Kidney (tissue), 13 donors: ENCODE measurements at regions not wholly inside any gene's neighbourhood (a gene's known extent, or its start where the extent isn't known, plus 50 kb on each side); places are given as distances from the start of the nearest gene placed in this dataset.
"Not testable (repeated sequence)": the region's sequence is repeated elsewhere in the genome, so short reads cannot be mapped to it uniquely, and the experiment has no call there.

Experiments used
- DNase-seq, 5 donors: peaks; one replicate each; pipeline ENCODE4 v3.0.0-alpha.2; 2013 to 2020
- FAIRE-seq: peaks from 2 replicates; lab custom pipeline; 2012; peaks lifted over from hg19 to GRCh38; lab: Jason Lieb, UNC
- H3K27ac ChIP-seq, 2 donors: one replicate each; pipeline ENCODE4 v1.7.0; 2013; ENCODE audit warnings: low read depth in 2 of 2, low read length in 2 of 2, inconsistent platforms in 1 of 2
- H3K27me3 ChIP-seq: one replicate; pipeline ENCODE4 v1.7.1; 2013; ENCODE audit warnings: low read length, inconsistent platforms; ENCODE audit not compliant: control insufficient read depth, insufficient read depth
- H3K36me3 ChIP-seq, 3 donors: one replicate each; pipeline versions ENCODE4 v1.7.0 to v1.7.1; 2013; ENCODE audit warnings: low read length in 3 of 3, control low read depth in 1 of 3, inconsistent platforms in 1 of 3; ENCODE audit not compliant: insufficient read depth in 3 of 3, control insufficient read depth in 2 of 3
- H3K4me1 ChIP-seq, 3 donors: one replicate each; pipeline versions ENCODE4 v1.7.0 to v1.7.1; 2013; ENCODE audit warnings: low read length in 3 of 3, inconsistent platforms in 1 of 3, low read depth in 1 of 3; ENCODE audit not compliant: control insufficient read depth in 2 of 3, insufficient read depth in 2 of 3
- H3K4me3 ChIP-seq, 3 donors: one replicate each; pipeline versions ENCODE4 v1.7.0 to v1.8.1; 2013; ENCODE audit warnings: low read length in 3 of 3, control low read depth in 1 of 3, inconsistent platforms in 1 of 3
- H3K9ac ChIP-seq, 3 donors: one replicate each; pipeline versions ENCODE4 v1.7.0 to v1.7.1; 2013; ENCODE audit warnings: low read length in 3 of 3, control low read depth in 1 of 3, inconsistent platforms in 1 of 3
- H3K9me3 ChIP-seq, 3 donors: one replicate each; pipeline versions ENCODE4 v1.7.0 to v1.7.1; 2013; ENCODE audit warnings: low read length in 3 of 3, control low read depth in 1 of 3, inconsistent platforms in 1 of 3; ENCODE audit not compliant: control insufficient read depth in 2 of 3, insufficient read depth in 1 of 3
- intact Hi-C: fragments of 100-400 bp; cut with DNase I; formaldehyde crosslinking; loops from one replicate; pipeline ENCODE4 v1.11.1; 2022
- TF ChIP-seq, protein P1 (sequence below): IDR thresholded peaks from 3 replicates; pipeline ENCODE4 v1.5.1; 2012; ENCODE audit warnings: mild to moderate bottlenecking, moderate library complexity, borderline replicate concordance; ENCODE audit not compliant: insufficient read depth; ENCODE audit errors: extremely low read depth
- donor health status: control.
- donor health status: control.
- donor health status: control.
- donor health status: control.
- donor health status: control.
- donor health status: DM: yes; HTN: yes; CAD: no.
- donor health status: Normal renal cell carcinoma (clear cell type).

DNA sequence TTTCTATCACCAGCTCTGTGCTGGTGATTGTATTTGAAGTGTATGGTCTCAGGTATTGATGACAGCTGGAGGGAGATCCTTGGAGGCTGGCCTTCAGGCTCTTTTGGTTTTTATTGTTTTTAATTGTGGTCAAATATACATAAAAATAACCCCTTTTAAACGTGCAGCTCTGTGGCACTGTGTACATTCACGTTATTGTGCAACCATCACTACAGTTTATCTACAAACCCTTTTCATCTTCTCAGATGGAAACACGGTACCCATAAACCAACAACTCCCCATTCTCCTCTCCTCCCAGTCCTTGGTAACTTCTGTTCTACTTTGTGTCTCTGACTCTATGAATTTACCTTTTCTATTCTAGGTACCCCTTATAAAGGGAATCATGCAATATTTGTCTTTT is 79.3 kb upstream of the ATP8B1 start:
- TF ChIP-seq, protein P1, sequence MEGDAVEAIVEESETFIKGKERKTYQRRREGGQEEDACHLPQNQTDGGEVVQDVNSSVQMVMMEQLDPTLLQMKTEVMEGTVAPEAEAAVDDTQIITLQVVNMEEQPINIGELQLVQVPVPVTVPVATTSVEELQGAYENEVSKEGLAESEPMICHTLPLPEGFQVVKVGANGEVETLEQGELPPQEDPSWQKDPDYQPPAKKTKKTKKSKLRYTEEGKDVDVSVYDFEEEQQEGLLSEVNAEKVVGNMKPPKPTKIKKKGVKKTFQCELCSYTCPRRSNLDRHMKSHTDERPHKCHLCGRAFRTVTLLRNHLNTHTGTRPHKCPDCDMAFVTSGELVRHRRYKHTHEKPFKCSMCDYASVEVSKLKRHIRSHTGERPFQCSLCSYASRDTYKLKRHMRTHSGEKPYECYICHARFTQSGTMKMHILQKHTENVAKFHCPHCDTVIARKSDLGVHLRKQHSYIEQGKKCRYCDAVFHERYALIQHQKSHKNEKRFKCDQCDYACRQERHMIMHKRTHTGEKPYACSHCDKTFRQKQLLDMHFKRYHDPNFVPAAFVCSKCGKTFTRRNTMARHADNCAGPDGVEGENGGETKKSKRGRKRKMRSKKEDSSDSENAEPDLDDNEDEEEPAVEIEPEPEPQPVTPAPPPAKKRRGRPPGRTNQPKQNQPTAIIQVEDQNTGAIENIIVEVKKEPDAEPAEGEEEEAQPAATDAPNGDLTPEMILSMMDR, result no peak
- FAIRE-seq, result no peak
- H3K9me3 ChIP-seq, result no peaks in the 10 kb centered on the region

GRCh38 chr18:57881818-57882413 is 78.8 kb upstream of the ATP8B1 start:
- TF ChIP-seq, protein P1, result peak; percentile 96
- Histone ChIP-seq H3K9me3 (no peaks in the 10 kb centered on the region), H3K27me3 (no peaks in the 10 kb centered on the region), H3K4me3 (no peak overlapping the region), H3K36me3 (no peaks in the 10 kb centered on the region), H3K27ac (no peak overlapping the region), H3K4me1 (no peaks in the 10 kb centered on the region), H3K9ac (no peak overlapping the region)
- DNase-seq, result peak in 4 of 5 donors; percentile 76 to 94 (median 82)
- FAIRE-seq, result peak; percentile 15
- intact Hi-C loops, result loop anchor here (10.0 kb wide), 1 partner anchor 243 kb away; no protein-coding TSS in a partner anchor

More for the DNA sequence above, 79.3 kb upstream of the ATP8B1 start:
- peaks cover 0 to under 1% (median 0%) of the 10 kb centered on the region in 3 donors for H3K4me1 ChIP-seq
- H3K27ac ChIP-seq, result no peak overlapping the region
- H3K36me3 ChIP-seq, result no peaks in the 10 kb centered on the region
- DNase-seq, result no peak
- H3K27me3 ChIP-seq, result no peaks in the 10 kb centered on the region
- H3K9ac ChIP-seq, result no peak overlapping the region
- H3K4me3 ChIP-seq, result no peak overlapping the region
- intact Hi-C loops, result loop anchor here (10.0 kb wide), 1 partner anchor 242 kb away; no protein-coding TSS in a partner anchor

GRCh38 chr18:57879924-57880323 is 76.8 kb upstream of the ATP8B1 start:
- not testable (repeated sequence) for H3K9me3 ChIP-seq, H3K9ac ChIP-seq, H3K27ac ChIP-seq, FAIRE-seq, H3K27me3 ChIP-seq, DNase-seq, H3K36me3 ChIP-seq, H3K4me1 ChIP-seq, H3K4me3 ChIP-seq
- intact Hi-C loops, result loop anchor here (10.0 kb wide), 1 partner anchor 245 kb away; no protein-coding TSS in a partner anchor

DNA sequence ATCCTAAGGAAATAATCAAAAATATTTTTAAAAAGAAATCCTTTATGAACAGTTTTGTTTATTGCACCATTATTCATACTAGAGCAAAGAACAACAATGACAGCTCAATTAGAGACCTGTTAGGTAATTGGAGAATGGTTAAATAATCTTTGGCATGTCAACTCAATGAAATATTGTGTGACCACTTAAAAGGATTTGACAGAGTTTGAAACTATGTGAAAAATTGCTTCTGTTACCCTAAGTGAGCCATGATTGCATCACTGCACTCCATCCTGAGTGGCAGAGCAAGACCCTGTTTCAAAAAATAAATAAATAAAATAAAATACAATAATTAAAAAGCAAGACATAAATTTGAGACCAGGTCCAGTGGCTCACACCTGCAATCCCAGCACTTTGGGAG is 66.1 kb upstream of the ATP8B1 start:
- DNase-seq, result no peak
- Histone ChIP-seq H3K27ac (no peak overlapping the region), H3K4me3 (no peak overlapping the region), H3K9me3 (peaks cover 0 to 7% (median 2%) of the 10 kb centered on the region in 3 donors), H3K4me1 (no peaks in the 10 kb centered on the region), H3K9ac (no peak overlapping the region), H3K27me3 (no peaks in the 10 kb centered on the region), H3K36me3 (no peaks in the 10 kb centered on the region)
- intact Hi-C loops, result no loop called here
- TF ChIP-seq, protein P1, result no peak
- FAIRE-seq, result no peak
